Tibial nerve (tissue), 4 donors: ENCODE measurements at regions not wholly inside any gene's neighbourhood (a gene's known extent, or its start where the extent isn't known, plus 50 kb on each side); places are given as distances from the start of the nearest gene placed in this dataset.

Experiments used
- CTCF ChIP-seq, 5 experiments: fragments of 200-600 bp in 3 of 5; fragments of 450-650 bp in 2 of 5; sonication (generic) in 3 of 5; IDR thresholded peaks; one replicate each; pipeline ENCODE4 v1.5.1; 2016 to 2019; ENCODE audit warnings: antibody characterized with exemption in 5 of 5, mild to moderate bottlenecking in 3 of 5, moderate library complexity in 2 of 5
- EP300 ChIP-seq, 2 donors: sonication (generic); formaldehyde crosslinking; IDR thresholded peaks; one replicate each; pipeline ENCODE4 v1.6.1; 2017; ENCODE audit warnings: antibody characterized with exemption in 2 of 2, mild to moderate bottlenecking in 1 of 2
- POLR2A ChIP-seq, 2 donors: fragments of 450-650 bp; IDR thresholded peaks; one replicate each; pipeline ENCODE4 v1.6.1; 2017; ENCODE audit warnings: antibody characterized with exemption in 2 of 2, mild to moderate bottlenecking in 2 of 2, moderate library complexity in 2 of 2

GRCh38 chr3:65144791-65145351 is 457.1 kb upstream of the ADAMTS9 start:
- TF ChIP-seq CTCF (IDR thresholded peaks at IDR 0.05), result no peak
- no peak for TF ChIP-seq POLR2A (IDR thresholded peaks at IDR 0.05)
- no peak for TF ChIP-seq EP300 (IDR thresholded peaks at IDR 0.05)
